H1 (cell line): ENCODE measurements at regions not wholly inside any gene's neighbourhood (a gene's known extent, or its start where the extent isn't known, plus 50 kb on each side); places are given as distances from the start of the nearest gene placed in this dataset.

ENCODE experiments used
- CEBPB ChIP-seq: IDR thresholded peaks from 2 replicates; pipeline ENCODE4 v1.6.1; 2012; ENCODE audit warnings: low read depth, low read length
- CHD1 ChIP-seq: IDR thresholded peaks from 2 replicates; pipeline ENCODE4 v1.6.1; 2012; ENCODE audit warnings: low read depth, low read length, improper control_type of control experiment
- E2F6 ChIP-seq: IDR thresholded peaks from 2 replicates; pipeline ENCODE4 v1.6.1; 2012; ENCODE audit warnings: inconsistent platforms
- EP300 ChIP-seq, 2 experiments: IDR thresholded peaks; 1 replicate in 1 of 2; 2 replicates in 1 of 2; pipeline ENCODE4 v1.6.1; 2011 to 2012; ENCODE audit warnings: low read depth in 2 of 2, low read length in 2 of 2, mild to moderate bottlenecking in 2 of 2, borderline replicate concordance in 1 of 2, inconsistent platforms in 1 of 2, moderate library complexity in 1 of 2
- RFX5 ChIP-seq: IDR thresholded peaks from 2 replicates; pipeline ENCODE4 v1.6.1; 2011; ENCODE audit warnings: low read depth, low read length, improper control_type of control experiment, borderline replicate concordance
- USF2 ChIP-seq: IDR thresholded peaks from 2 replicates; pipeline ENCODE4 v1.6.1; 2011; ENCODE audit warnings: low read length, improper control_type of control experiment

- TF ChIP-seq USF2 (no peak), CHD1 (no peak), CEBPB (no peak), E2F6 (no peak), RFX5 (no peak), EP300 (IDR thresholded peaks at IDR 0.05; ENCODE audit: borderline replicate concordance in 1 of 2, low read depth in 2 of 2, low read length in 2 of 2) (no peak)
Observed at GRCh38 chr3:64311424-64312061, 86.3 kb upstream of the PRICKLE2 start (continued).
